ENCODE measurements at regions not wholly inside any gene's neighbourhood (a gene's known extent, or its start where the extent isn't known, plus 50 kb on each side); places are given as distances from the start of the nearest gene placed in this dataset.

GRCh38 chr11:15585602-15586331, 471.0 kb downstream of the INSC start:
- no peak for TF ChIP-seq CTCF (IDR thresholded peaks at IDR 0.05)
- no peak for TF ChIP-seq POLR2A (IDR thresholded peaks at IDR 0.05)
